OCI-LY7 (cell line): ENCODE measurements at regions not wholly inside any gene's neighbourhood (a gene's known extent, or its start where the extent isn't known, plus 50 kb on each side); places are given as distances from the start of the nearest gene placed in this dataset.

Source experiments
- BruUV-seq: library from RNA; stranded (reverse); fragments of 400-500 nt; replicated peaks from 2 replicates; lab custom pipeline; 2021; lab: Mats Ljungman, UMichigan
- CTCF ChIA-PET: fragments of 300-600 bp; sonication (Branson Sonifier 250); formaldehyde crosslinking; loops from one replicate; lab custom pipeline; 2022; ENCODE audit warnings: antibody characterized with exemption; ENCODE audit not compliant: unreplicated experiment; lab: Charles Lee
- POLR2A ChIA-PET: fragments of 300-600 bp; sonication (Branson Sonifier 250); formaldehyde crosslinking; loops from one replicate; lab custom pipeline; 2022; ENCODE audit warnings: antibody characterized with exemption; lab: Charles Lee
- DNase-seq: peaks from one replicate; pipeline ENCODE4 v3.0.0-alpha.2; 2015; ENCODE audit warnings: low spot score
- H2AFZ ChIP-seq: fragments of 200-600 bp; sonication (generic), shearing (Covaris generic); 2 replicates; pipeline ENCODE4 v1.6.1; 2014; ENCODE audit warnings: mild to moderate bottlenecking, antibody characterized with exemption, low read length, moderate library complexity
- H3K27ac ChIP-seq: fragments of 200-600 bp; sonication (generic); 2 replicates; pipeline ENCODE4 v1.5.1; 2014; ENCODE audit warnings: mixed run types, low read depth, mild to moderate bottlenecking, moderate library complexity, low read length, inconsistent platforms; ENCODE audit not compliant: poor library complexity, severe bottlenecking
- H3K36me3 ChIP-seq: fragments of 200-600 bp; sonication (generic); 2 replicates; pipeline ENCODE4 v1.6.1; 2014; ENCODE audit warnings: mild to moderate bottlenecking, antibody characterized with exemption, low read length, moderate library complexity, mixed read lengths; ENCODE audit not compliant: insufficient read depth
- H3K4me1 ChIP-seq: fragments of 200-600 bp; sonication (generic); 2 replicates; pipeline ENCODE4 v1.5.1; 2014; ENCODE audit warnings: mild to moderate bottlenecking, low read length; ENCODE audit not compliant: insufficient read depth, poor library complexity, severe bottlenecking
- H3K4me2 ChIP-seq: fragments of 200-600 bp; sonication (generic); 2 replicates; pipeline ENCODE4 v1.6.1; 2014; ENCODE audit warnings: mild to moderate bottlenecking, low read length
- H3K4me3 ChIP-seq: fragments of 200-600 bp; sonication (generic); 2 replicates; pipeline ENCODE4 v1.5.1; 2014; ENCODE audit warnings: mild to moderate bottlenecking, low read depth, low read length; ENCODE audit not compliant: poor library complexity, severe bottlenecking
- H3K79me2 ChIP-seq: fragments of 200-600 bp; sonication (generic); 2 replicates; pipeline ENCODE4 v1.6.1; 2016; ENCODE audit warnings: low read depth, mild to moderate bottlenecking, low read length, moderate library complexity, mixed read lengths; ENCODE audit not compliant: insufficient read depth
- H3K9me2 ChIP-seq: fragments of 200-600 bp; sonication (generic); 2 replicates; pipeline ENCODE4 v1.6.1; 2016; ENCODE audit warnings: mild to moderate bottlenecking, low read length, mixed read lengths; ENCODE audit not compliant: insufficient read depth
- H3K9me3 ChIP-seq: fragments of 200-600 bp; sonication (generic); 2 replicates; pipeline ENCODE4 v1.6.1; 2014; ENCODE audit warnings: mild to moderate bottlenecking, mixed run types, low read length, mixed read lengths
- H4K20me1 ChIP-seq: fragments of 200-600 bp; sonication (generic); 2 replicates; pipeline ENCODE4 v1.6.1; 2014; ENCODE audit warnings: mild to moderate bottlenecking, antibody characterized with exemption, low read length, moderate library complexity, mixed read lengths; ENCODE audit not compliant: insufficient read depth
- EZH2phosphoT487 ChIP-seq: fragments of 200-600 bp; sonication (generic); IDR thresholded peaks from 2 replicates; pipeline ENCODE4 v1.6.1; 2018; ENCODE audit warnings: low read depth, borderline replicate concordance, mild to moderate bottlenecking, mixed run types, antibody characterized with exemption, low read length, moderate library complexity, mixed read lengths
- intact Hi-C: fragments of 100-400 bp; cut with micrococcal nuclease; formaldehyde crosslinking; loops from one replicate; pipeline ENCODE4 v1.10.0; 2022; ENCODE audit not compliant: unreplicated experiment
- TF ChIP-seq, protein P1 (sequence below): fragments of 200-600 bp; sonication (generic); conservative IDR thresholded peaks from 2 replicates; pipeline ENCODE4 v1.5.1; 2014; ENCODE audit warnings: mild to moderate bottlenecking, antibody characterized with exemption, low read length, moderate library complexity, mixed read lengths

DNA sequence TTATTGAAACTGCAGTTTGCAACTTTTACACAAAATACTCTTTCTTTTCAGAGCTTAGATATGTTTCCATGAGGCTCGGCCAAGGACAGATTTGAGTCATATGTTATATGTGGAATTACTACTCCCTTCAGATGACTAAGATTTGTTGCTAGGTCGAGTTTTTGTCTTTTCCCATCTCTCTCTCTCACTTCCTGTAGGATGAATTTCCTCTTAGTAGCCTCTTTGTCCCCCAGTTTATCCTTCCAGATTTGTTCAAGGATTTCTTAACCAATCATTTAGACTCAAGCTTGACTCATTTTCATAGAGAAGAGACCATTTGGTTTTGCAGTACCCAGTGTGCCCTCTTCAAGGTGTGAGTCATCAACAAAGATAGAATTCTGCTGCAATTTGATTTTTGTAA, 209.2 kb downstream of the GLUD2 start:
- no peak for DNase-seq
- H3K4me3 ChIP-seq: no peak overlapping the region
- H3K79me2 ChIP-seq: no peaks in the 10 kb centered on the region
- CTCF ChIA-PET: no interaction called here
- POLR2A ChIA-PET: no interaction called here
- no peaks in the 10 kb centered on the region for H3K9me3 ChIP-seq
- no TSS peak for BruUV-seq
- no peaks in the 10 kb centered on the region for H3K36me3 ChIP-seq
- TF ChIP-seq EZH2phosphoT487: no peak
- TF ChIP-seq, protein P1, sequence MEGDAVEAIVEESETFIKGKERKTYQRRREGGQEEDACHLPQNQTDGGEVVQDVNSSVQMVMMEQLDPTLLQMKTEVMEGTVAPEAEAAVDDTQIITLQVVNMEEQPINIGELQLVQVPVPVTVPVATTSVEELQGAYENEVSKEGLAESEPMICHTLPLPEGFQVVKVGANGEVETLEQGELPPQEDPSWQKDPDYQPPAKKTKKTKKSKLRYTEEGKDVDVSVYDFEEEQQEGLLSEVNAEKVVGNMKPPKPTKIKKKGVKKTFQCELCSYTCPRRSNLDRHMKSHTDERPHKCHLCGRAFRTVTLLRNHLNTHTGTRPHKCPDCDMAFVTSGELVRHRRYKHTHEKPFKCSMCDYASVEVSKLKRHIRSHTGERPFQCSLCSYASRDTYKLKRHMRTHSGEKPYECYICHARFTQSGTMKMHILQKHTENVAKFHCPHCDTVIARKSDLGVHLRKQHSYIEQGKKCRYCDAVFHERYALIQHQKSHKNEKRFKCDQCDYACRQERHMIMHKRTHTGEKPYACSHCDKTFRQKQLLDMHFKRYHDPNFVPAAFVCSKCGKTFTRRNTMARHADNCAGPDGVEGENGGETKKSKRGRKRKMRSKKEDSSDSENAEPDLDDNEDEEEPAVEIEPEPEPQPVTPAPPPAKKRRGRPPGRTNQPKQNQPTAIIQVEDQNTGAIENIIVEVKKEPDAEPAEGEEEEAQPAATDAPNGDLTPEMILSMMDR: no peak
- H4K20me1 ChIP-seq: no peaks in the 10 kb centered on the region
- intact Hi-C loops: no loop called here
- no peaks in the 10 kb centered on the region for H3K9me2 ChIP-seq
- no peak overlapping the region for H3K4me2 ChIP-seq
- no peak overlapping the region for H2AFZ ChIP-seq
- no peak overlapping the region for H3K27ac ChIP-seq
- H3K4me1 ChIP-seq: no peaks in the 10 kb centered on the region

DNA sequence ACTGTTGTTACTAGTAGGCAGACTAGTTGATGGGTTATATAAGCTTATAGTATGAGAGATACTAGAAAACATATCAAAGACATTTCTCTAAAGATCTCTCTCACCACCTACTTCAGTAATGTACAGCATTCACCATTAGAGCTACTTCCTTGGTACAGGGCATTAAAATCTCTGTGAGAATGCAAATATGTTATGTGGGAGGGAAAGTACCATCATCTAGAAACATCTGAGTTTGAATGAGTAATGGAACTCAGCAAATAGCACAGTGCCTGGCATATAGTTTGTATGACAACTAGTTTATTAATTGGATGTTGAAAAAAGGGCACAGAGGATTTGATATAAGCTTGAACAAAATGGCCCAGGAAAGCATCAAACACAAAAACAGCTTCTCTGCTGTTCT, 211.1 kb downstream of the GLUD2 start:
- no peaks in the 10 kb centered on the region for H3K79me2 ChIP-seq
- intact Hi-C loops: no loop called here
- H3K27ac ChIP-seq: no peak overlapping the region
- H3K4me3 ChIP-seq: no peak overlapping the region
- ChIA-PET POLR2A (interaction anchor here (0.6 kb wide), 1 partner anchor 12 kb away, joined by 3 read pairs; no protein-coding TSS in a partner anchor), CTCF (no interaction called here)
- H3K4me2 ChIP-seq: no peak overlapping the region
- DNase-seq: no peak
- H3K36me3 ChIP-seq: no peaks in the 10 kb centered on the region
- no peak overlapping the region for H2AFZ ChIP-seq
- TF ChIP-seq, protein P1: no peak
- TF ChIP-seq EZH2phosphoT487: no peak
- no TSS peak for BruUV-seq
- no peaks in the 10 kb centered on the region for H3K4me1 ChIP-seq
- H3K9me2 ChIP-seq: no peaks in the 10 kb centered on the region
- H4K20me1 ChIP-seq: no peaks in the 10 kb centered on the region
- H3K9me3 ChIP-seq: no peaks in the 10 kb centered on the region

- TF ChIP-seq, protein P1: no peak
- no peak for TF ChIP-seq EZH2phosphoT487
- H2AFZ ChIP-seq: no peak overlapping the region
- no peaks in the 10 kb centered on the region for H4K20me1 ChIP-seq
- no peaks in the 10 kb centered on the region for H3K36me3 ChIP-seq
- no TSS peak for BruUV-seq
- DNase-seq: no peak
- no peaks in the 10 kb centered on the region for H3K4me1 ChIP-seq
- no peak overlapping the region for H3K4me3 ChIP-seq
- ChIA-PET POLR2A (interaction anchor here (0.6 kb wide), 1 partner anchor 12 kb away, joined by 3 read pairs; no protein-coding TSS in a partner anchor), CTCF (no interaction called here)
- intact Hi-C loops: no loop called here
- H3K9me3 ChIP-seq: no peaks in the 10 kb centered on the region
- H3K79me2 ChIP-seq: no peaks in the 10 kb centered on the region
- no peak overlapping the region for H3K27ac ChIP-seq
- H3K4me2 ChIP-seq: no peak overlapping the region
- no peaks in the 10 kb centered on the region for H3K9me2 ChIP-seq
Measured at GRCh38 chrX:121259170-121259569, 211.8 kb downstream of the GLUD2 start.
